ENCODE measurements at regions not wholly inside any gene's neighbourhood (a gene's known extent, or its start where the extent isn't known, plus 50 kb on each side); places are given as distances from the start of the nearest gene placed in this dataset.

DNA sequence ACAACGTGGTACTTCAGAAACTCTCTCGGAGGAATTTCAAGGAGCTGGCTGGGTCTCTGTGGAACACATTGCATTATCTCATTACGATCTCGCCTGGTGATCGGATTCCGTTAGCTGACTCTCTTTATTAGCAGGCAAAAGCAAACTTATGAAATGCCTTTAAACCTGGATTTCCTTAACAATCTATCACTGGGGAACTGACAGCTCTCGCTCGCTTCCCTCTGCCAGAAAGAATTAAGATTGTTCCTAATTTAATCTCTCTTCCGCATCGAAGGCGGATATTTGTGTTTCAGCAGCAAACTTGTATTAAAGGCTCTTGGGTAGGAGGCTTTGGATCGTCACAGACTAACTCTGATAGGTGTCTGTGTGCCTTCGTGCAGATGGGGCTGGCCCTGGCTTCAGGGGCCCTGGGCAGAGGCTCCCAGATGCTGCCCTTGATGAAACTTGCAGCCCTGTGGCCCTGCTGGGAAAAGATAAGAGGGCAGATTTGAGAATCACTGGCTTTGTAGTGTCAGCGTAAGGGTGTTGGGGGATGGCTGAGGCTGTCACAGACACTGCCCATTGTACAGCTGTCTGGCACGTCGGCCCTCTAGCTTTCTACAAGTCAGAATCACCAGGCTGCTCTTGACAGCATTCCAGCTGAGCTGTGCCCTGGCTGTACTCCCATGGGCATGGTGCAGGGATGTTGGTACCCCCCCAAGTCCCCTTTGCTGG, 162.2 kb upstream of the NECTIN1 start:
- H3K9me3 ChIP-seq, result no peaks in the 10 kb centered on the region
- H3K27me3 ChIP-seq (replicated peaks; ENCODE audit: insufficient read depth), result peaks cover 3% of the 10 kb centered on the region
- 28% methylated on average over 16 of the region's 16 CpGs for WGBS
- peak; percentile 22 for DNase-seq (ENCODE audit: low spot score)
- intact Hi-C loops (cut with DNase I), result no loop called here
- H3K36me3 ChIP-seq, result no peaks in the 10 kb centered on the region
- no peak overlapping the region for H3K27ac ChIP-seq
- H3K4me1 ChIP-seq (replicated peaks), result no peaks in the 10 kb centered on the region
- no peak overlapping the region for H3K4me3 ChIP-seq
- TF ChIP-seq, protein P1, sequence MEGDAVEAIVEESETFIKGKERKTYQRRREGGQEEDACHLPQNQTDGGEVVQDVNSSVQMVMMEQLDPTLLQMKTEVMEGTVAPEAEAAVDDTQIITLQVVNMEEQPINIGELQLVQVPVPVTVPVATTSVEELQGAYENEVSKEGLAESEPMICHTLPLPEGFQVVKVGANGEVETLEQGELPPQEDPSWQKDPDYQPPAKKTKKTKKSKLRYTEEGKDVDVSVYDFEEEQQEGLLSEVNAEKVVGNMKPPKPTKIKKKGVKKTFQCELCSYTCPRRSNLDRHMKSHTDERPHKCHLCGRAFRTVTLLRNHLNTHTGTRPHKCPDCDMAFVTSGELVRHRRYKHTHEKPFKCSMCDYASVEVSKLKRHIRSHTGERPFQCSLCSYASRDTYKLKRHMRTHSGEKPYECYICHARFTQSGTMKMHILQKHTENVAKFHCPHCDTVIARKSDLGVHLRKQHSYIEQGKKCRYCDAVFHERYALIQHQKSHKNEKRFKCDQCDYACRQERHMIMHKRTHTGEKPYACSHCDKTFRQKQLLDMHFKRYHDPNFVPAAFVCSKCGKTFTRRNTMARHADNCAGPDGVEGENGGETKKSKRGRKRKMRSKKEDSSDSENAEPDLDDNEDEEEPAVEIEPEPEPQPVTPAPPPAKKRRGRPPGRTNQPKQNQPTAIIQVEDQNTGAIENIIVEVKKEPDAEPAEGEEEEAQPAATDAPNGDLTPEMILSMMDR (IDR thresholded peaks at IDR 0.05), result no peak
- TF ChIP-seq POLR2AphosphoS5 (IDR thresholded peaks at IDR 0.05), result peak; percentile 60
- no peak for TF ChIP-seq POLR2A (IDR thresholded peaks at IDR 0.05)

DNA sequence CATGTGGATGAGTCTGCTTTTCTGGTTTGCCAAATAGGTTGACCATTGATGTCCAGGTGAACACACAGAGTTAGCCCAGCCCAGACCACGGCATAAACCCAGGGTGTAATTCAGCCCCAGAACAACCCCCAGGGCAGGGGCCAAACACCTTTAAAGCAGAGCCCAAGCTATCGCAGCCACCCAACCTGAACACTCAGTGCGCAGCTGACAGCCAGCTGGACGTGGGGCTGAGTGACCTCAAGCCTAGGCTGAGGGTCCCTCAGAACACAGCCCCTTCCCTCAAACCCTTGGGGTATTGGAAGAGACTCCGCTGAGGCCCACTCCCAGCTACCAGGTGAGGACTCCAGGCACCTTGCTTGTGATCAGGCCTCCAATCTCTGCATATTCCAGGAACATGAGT, 161.5 kb upstream of the NECTIN1 start:
- WGBS, result 93% methylated on average over 5 of the region's 5 CpGs
- Histone ChIP-seq H3K4me3 (no peak overlapping the region), H3K9me3 (no peaks in the 10 kb centered on the region)

DNA sequence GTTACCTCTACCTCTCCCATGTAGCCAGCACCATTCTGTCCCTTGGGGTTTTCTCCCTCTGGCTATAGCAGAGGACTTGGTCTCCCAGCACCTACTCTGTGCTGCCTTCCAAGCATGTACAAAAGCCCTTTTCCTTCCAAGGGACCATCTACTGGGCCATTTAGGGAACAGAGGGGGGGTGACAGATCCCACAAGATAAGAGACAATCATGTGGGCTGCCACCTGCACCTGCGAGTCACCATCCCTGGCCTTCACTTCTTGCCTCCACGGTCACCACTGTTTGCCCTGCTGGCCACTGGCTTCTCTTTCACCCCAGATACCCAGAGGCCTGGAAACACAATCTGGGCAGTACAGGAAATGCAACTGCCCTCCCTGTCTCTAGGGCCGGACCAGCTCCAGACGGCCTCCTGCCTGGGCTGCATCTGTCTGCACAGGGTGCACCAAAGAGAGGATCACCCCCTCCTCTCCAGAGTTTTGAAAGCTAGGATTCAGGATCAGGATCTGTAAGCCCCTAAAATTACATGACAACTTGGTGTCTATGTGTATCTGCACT, 160.8 kb upstream of the NECTIN1 start:
- Histone ChIP-seq H3K27me3 (replicated peaks; ENCODE audit: insufficient read depth) (peaks cover 3% of the 10 kb centered on the region), H3K36me3 (no peaks in the 10 kb centered on the region), H3K9me3 (no peaks in the 10 kb centered on the region), H3K4me3 (no peak overlapping the region), H3K4me1 (replicated peaks) (no peaks in the 10 kb centered on the region), H3K27ac (no peak overlapping the region)
- no peak for DNase-seq (ENCODE audit: low spot score)
- TF ChIP-seq POLR2A (IDR thresholded peaks at IDR 0.05) (no peak), POLR2AphosphoS5 (IDR thresholded peaks at IDR 0.05) (no peak)
- TF ChIP-seq, protein P1 (IDR thresholded peaks at IDR 0.05), result no peak
- WGBS, result 78% methylated on average over 4 of the region's 4 CpGs
- intact Hi-C loops (cut with DNase I), result no loop called here

More for the DNA sequence above, 161.5 kb upstream of the NECTIN1 start:
- DNase-seq (ENCODE audit: low spot score), result no peak
- TF ChIP-seq POLR2AphosphoS5 (IDR thresholded peaks at IDR 0.05), result no peak
- no peak for TF ChIP-seq POLR2A (IDR thresholded peaks at IDR 0.05)
- TF ChIP-seq, protein P1 (IDR thresholded peaks at IDR 0.05), result no peak
- no peak overlapping the region for H3K27ac ChIP-seq
- H3K36me3 ChIP-seq, result no peaks in the 10 kb centered on the region
- intact Hi-C loops (cut with DNase I), result no loop called here
- no peaks in the 10 kb centered on the region for H3K4me1 ChIP-seq (replicated peaks)
- H3K27me3 ChIP-seq (replicated peaks; ENCODE audit: insufficient read depth), result peaks cover 3% of the 10 kb centered on the region

GRCh38 chr11:119889111-119889510, 160.1 kb upstream of the NECTIN1 start:
- Histone ChIP-seq H3K36me3 (no peaks in the 10 kb centered on the region), H3K9me3 (no peaks in the 10 kb centered on the region), H3K4me1 (replicated peaks) (no peaks in the 10 kb centered on the region), H3K27me3 (replicated peaks; ENCODE audit: insufficient read depth) (peaks cover 3% of the 10 kb centered on the region), H3K4me3 (no peak overlapping the region), H3K27ac (no peak overlapping the region)
- TF ChIP-seq POLR2AphosphoS5 (IDR thresholded peaks at IDR 0.05) (no peak), POLR2A (IDR thresholded peaks at IDR 0.05) (no peak)
- TF ChIP-seq, protein P1 (IDR thresholded peaks at IDR 0.05), result no peak
- intact Hi-C loops (cut with DNase I), result no loop called here
- WGBS, result 62% methylated on average over 5 of the region's 5 CpGs
- no peak for DNase-seq (ENCODE audit: low spot score)

GRCh38 chr11:119888119-119888518, 159.1 kb upstream of the NECTIN1 start:
- TF ChIP-seq POLR2AphosphoS5 (IDR thresholded peaks at IDR 0.05) (peak; percentile 33), POLR2A (IDR thresholded peaks at IDR 0.05) (no peak)
- Histone ChIP-seq H3K36me3 (no peaks in the 10 kb centered on the region), H3K4me3 (no peak overlapping the region), H3K27ac (no peak overlapping the region), H3K9me3 (no peaks in the 10 kb centered on the region), H3K4me1 (replicated peaks) (no peaks in the 10 kb centered on the region), H3K27me3 (replicated peaks; ENCODE audit: insufficient read depth) (peaks cover 3% of the 10 kb centered on the region)
- intact Hi-C loops (cut with DNase I), result no loop called here
- 16% methylated on average over 5 of the region's 5 CpGs for WGBS
- DNase-seq (ENCODE audit: low spot score), result no peak

Data from prostate gland (tissue), 2 donors.